ENCODE measurements at regions not wholly inside any gene's neighbourhood (a gene's known extent, or its start where the extent isn't known, plus 50 kb on each side); places are given as distances from the start of the nearest gene placed in this dataset.
"Not testable (repeated sequence)": the region's sequence is repeated elsewhere in the genome, so short reads cannot be mapped to it uniquely, and the experiment has no call there.

DNA sequence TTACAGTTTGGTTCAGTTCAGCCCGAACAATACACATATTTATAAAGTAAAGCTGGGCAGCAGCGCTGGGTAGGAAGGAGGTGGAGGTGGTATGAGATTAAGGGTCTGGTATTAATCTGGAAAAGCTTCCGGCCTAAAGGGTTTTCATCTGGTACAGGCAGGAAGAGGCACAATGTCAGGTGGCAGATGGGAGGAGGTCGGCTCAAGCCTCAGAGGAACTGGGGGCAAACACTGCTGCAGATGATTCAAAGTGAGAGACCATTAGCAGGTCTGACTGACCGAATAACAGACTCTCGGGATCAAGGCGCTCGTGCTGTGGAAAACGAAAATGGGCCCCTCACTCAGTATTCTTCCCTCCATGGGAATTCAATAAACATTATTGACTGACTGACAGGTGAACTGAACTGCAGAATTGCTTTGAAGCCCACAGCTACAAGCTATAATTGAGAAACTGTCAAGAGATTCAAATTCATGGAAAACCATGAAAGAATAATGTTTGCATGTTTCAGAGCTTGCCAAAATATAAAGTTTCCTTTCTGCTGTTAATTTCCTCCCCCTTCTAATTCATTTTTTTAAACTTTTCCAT is 75.3 kb downstream of the TMEM167A start:
- DNase-seq (ENCODE audit: low read depth): no peak

DNA sequence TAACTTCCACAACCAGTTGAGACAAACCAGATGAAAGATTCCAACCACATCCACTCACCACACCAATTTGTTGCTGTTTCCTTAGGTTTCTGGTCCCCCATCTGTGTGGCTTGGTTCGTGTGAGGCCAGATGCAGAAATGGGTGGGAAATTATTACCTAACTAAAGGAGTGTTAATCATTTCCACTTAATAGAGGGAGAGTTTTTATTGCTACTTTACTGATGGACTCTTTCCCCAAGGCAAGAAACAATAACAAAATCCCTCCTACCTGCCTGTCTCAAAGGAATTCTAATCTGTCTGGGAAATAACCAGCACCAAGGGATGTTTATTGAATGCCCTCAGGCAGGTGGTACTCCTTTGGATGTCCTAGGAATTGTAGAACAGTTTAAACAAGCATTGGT is 76.3 kb downstream of the TMEM167A start:
- no peak for DNase-seq (ENCODE audit: low read depth)

- DNase-seq (ENCODE audit: low read depth): no peak
These were observed 76.8 kb downstream of the TMEM167A start for GRCh38 chr5:83000428-83000827.

DNA sequence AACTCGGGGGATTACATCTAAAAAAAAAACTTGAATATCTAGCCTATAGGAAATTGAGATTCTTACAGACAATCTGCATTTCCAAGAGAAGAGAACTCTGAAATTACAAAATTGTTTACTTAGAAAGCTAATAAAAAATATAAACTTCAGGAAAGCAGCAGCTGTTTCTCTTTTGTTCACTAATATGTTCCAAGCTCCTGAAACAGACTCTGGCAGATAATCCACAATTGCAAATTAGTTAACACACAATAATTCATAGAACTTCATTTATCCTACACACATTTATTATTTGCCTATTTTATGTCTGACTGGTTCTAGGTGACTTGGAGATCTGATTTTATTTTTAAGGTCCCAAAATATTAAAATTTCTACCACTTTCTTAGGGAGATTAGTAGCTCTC is 83.8 kb downstream of the TMEM167A start:
- DNase-seq (ENCODE audit: low read depth): no peak

- no peak for DNase-seq (ENCODE audit: low read depth)
These were observed 84.5 kb downstream of the TMEM167A start for GRCh38 chr5:82992646-82993045.

- DNase-seq (ENCODE audit: low read depth): no peak
These were observed 85.4 kb downstream of the TMEM167A start for GRCh38 chr5:82991678-82992323.

GRCh38 chr5:82991059-82991458 is 86.1 kb downstream of the TMEM167A start:
- DNase-seq (ENCODE audit: low read depth): no peak

DNA sequence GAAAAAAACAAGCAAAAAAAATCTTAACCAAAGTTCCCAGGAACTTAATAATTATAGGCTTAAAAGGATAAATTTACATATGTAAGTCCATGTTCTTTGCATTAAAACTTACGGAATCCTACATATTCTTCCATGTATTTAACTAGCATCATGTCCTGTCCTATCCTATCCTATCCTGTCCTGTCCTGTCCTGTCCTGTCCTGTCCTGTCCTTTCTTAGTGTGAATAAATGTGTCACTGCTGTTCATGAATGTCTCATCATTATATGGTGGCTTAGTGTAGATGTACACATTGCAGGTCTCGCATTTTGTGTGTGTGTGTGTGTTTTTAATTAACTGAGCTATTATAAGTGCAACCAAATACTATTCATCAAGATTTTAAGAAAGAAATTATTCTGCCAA is 90.0 kb downstream of the TMEM167A start:
- DNase-seq (ENCODE audit: low read depth): no peak

GRCh38 chr5:82986404-82986803 is 90.8 kb downstream of the TMEM167A start:
- no peak for DNase-seq (ENCODE audit: low read depth)

GRCh38 chr5:82985763-82986162 is 91.4 kb downstream of the TMEM167A start:
- DNase-seq (ENCODE audit: low read depth): no peak

DNA sequence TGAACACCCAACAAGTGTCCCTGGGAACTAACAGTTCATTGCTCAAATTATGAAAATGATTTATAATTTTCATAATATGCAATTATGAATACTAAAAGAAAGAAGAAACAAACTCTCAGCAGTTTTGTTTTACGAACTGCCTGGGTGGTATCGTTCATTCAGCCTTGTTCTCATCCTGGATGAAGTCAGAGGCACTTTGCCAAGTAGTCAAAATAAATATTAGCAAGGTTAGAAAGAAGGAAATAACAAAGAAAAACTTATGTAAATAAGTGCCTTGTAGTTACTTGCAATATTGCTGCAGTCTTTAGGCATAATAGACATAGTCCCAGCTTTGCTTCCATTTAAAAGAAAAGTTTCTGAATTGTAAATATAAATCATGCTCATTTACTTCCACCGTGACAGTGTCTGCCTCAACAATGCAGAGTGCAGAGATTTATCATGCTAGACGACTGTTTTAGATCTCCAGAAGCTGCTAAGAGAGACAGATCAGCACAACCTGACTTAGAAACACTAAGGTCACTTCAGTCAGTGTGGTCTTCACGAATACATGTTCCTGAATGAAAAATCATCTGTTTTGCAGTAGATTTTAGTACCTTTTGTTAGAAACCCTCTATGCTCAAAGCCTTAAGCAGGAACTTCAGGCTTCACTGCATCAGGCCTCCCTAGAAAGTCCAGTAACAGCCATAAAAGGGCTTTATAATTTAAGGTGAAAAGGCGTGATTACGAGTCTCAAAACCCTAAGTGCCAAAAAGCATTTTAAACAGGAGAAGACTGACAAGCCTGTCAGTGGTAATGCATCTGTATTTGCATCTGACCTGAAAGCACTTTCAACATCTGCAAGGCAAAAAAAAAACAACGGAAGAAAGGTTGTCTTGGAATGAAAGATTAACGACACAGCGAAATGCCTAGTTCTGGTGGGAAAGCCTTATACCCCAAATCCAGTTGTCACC is 92.1 kb downstream of the TMEM167A start:
- no peak for DNase-seq (ENCODE audit: low read depth)

- no peak for DNase-seq (ENCODE audit: low read depth)
These were observed 94.3 kb downstream of the TMEM167A start for GRCh38 chr5:82982846-82983245.

DNA sequence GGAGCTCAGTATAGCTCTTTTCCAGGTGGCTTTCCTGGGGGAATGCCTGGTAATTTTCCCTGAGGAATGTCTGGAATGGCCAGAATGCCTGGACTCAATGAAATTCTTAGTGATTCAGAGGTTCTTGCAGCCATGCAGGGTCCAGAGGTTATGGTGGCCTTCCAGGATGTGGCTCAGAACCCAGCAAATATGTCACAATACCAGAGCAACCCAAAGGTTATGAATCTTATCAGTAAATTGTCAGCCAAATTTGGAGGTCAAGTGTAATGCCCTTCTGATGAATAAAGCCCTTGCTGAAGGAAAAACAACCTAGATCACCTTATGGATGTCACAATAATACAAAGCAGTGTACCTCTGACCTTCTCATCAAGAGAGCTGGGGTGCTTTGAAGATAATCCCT is 100.3 kb downstream of the TMEM167A start:
- DNase-seq (ENCODE audit: low read depth): not testable (repeated sequence)

- DNase-seq (ENCODE audit: low read depth): no peak
These were observed 101.4 kb downstream of the TMEM167A start for GRCh38 chr5:82975812-82976211.

DNA sequence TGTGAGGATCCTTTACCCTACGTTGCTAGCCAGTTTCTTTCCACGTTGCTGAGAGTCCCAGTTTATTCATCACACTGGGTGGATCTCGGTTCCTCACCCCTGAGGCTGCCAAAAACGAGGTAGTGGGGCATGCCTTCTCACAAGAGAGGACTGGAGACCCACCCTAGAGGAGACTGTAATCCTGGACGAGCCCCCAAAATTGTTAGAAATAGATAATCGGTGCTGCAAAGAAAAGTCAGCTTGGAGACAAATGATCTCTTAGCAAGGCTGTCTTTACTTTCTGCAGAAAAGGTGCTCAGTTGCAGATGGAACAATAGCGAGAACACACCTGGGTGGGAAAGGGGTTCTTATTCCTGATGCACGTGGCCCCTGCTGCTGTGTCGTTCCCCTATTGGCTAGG is 101.8 kb downstream of the TMEM167A start:
- DNase-seq (ENCODE audit: low read depth): no peak

DNA sequence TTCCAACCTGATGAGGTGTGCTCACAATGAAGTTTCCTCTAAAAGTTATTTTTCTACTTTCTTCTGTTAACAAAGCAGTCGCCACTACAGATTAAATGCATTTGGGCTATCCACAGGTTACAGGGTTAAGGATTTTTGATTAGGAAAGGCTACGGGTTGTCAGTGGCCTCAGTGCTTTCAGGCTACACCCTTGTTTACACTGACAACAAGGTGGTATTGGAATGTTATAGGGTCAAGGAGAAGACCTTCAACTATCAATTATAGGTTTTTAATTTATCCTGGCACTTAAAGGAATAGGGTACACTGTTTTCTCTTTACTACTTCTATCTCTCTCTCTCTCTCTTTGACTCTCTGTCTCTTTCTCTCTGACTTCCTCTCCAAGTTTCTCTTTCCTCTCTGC is 102.8 kb downstream of the TMEM167A start:
- not testable (repeated sequence) for DNase-seq (ENCODE audit: low read depth)

DNA sequence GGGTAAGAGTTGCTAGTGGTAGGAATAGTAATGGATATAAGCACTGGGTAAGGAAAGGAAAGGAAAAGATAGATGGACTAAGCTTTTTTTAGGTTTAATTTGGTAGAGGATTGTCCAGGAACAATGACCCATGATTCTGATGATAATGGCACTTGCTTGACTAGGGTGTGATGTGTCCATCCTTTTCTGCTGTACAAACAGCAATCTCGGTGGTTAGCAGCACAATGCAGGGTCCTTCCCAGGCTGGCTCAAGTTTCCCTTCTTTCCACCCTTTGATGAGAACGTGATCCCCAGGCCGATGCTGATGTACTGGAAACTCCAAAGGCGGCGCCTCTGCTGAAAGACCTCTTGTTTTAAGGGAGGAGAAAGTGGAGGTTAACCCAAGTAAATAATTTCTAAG is 105.3 kb downstream of the TMEM167A start:
- no peak for DNase-seq (ENCODE audit: low read depth)

- not testable (repeated sequence) for DNase-seq (ENCODE audit: low read depth)
These were observed 106.0 kb downstream of the TMEM167A start for GRCh38 chr5:82971034-82971806.

- not testable (repeated sequence) for DNase-seq (ENCODE audit: low read depth)
These were observed 107.8 kb downstream of the TMEM167A start for GRCh38 chr5:82969221-82969976.

DNA sequence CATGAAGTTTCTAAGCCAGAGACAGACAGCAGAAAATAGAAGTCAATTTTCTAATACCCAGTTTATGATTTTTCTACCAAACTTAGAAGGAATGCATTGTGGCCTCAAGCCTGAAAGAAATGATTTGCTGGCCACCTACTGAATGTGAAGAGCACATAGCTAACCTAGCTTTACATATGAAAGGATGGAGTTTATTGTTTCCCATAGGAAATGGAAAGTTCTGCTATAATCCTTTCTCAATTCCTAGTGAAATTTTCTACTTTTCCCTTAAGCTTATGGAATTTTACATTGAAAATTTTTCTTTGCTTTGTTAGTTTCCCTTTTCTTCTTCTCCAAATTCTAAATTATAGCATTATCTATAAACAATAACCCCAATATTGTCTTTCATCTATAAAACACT is 110.1 kb downstream of the TMEM167A start:
- DNase-seq (ENCODE audit: low read depth): no peak

GRCh38 chr5:82959466-82959865 is 117.7 kb downstream of the TMEM167A start:
- no peak for DNase-seq (ENCODE audit: low read depth)

Measured in HS-27A (cell line).